SJSA1 (cell line): ENCODE measurements at regions not wholly inside any gene's neighbourhood (a gene's known extent, or its start where the extent isn't known, plus 50 kb on each side); places are given as distances from the start of the nearest gene placed in this dataset.

Experiments
- DNase-seq, 2 experiments: peaks; one replicate each; pipeline ENCODE4 v3.0.0-alpha.2; 2015 to 2020; ENCODE audit warnings: low spot score in 2 of 2, low read depth in 1 of 2
- H3K27ac ChIP-seq: fragments of 250-450 bp; sonication (Bioruptor Pico); 2 replicates; pipeline ENCODE4 v1.5.1; 2020; ENCODE audit warnings: mild to moderate bottlenecking, moderate library complexity
- H3K27me3 ChIP-seq: fragments of 250-450 bp; sonication (Bioruptor Pico); replicated peaks from 2 replicates; pipeline ENCODE4 v1.5.1; 2020; ENCODE audit warnings: mild to moderate bottlenecking, moderate library complexity
- H3K36me3 ChIP-seq: fragments of 250-450 bp; sonication (Bioruptor Pico); 2 replicates; pipeline ENCODE4 v1.5.1; 2020; ENCODE audit warnings: mild to moderate bottlenecking
- H3K4me1 ChIP-seq: fragments of 250-450 bp; sonication (Bioruptor Pico); replicated peaks from 2 replicates; pipeline ENCODE4 v1.6.1; 2021; ENCODE audit warnings: mild to moderate bottlenecking
- H3K4me3 ChIP-seq: fragments of 250-450 bp; sonication (Bioruptor Pico); 2 replicates; pipeline ENCODE4 v1.5.1; 2020; ENCODE audit warnings: mild to moderate bottlenecking
- H3K9me3 ChIP-seq: fragments of 250-450 bp; sonication (Bioruptor Pico); replicated peaks from 2 replicates; pipeline ENCODE4 v1.5.1; 2020; ENCODE audit warnings: mild to moderate bottlenecking

DNA sequence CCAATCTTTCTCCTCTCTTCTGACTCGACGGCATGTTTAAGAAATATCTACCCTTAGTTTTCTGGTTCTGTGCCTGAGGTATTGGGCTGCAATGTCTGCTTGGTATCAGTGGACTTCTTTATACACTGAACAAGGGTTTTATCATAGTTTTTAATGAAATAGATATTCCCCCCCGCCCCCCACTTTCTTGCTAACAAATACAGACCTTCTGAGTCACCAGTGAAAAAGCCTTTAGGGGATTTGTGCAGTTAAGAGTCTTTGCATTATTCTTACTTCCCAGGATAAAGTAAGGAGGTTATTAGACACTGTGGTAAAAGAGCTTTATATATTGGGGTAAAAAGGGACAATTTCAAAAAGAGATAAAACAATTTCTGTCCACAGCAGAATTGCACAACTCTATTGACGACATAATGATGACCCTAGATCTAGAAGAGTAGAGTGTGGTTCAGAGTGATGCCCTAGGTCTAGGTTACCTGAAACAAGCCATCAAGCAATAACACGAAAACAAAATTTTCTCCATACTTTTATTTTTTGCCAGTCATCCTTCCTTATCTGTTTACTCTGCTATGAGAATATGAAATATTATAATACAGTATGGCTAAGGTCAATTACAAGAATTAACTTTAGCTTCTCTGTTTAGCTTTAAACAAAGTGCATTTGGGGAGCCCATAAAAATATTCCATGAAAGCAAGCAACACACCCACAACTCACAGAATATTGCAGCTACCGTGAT, 110.7 kb downstream of the PLK2 start:
- Histone ChIP-seq H3K36me3 (no peaks in the 10 kb centered on the region), H3K27me3 (no peaks in the 10 kb centered on the region), H3K9me3 (no peaks in the 10 kb centered on the region), H3K27ac (no peak overlapping the region), H3K4me3 (no peak overlapping the region), H3K4me1 (no peaks in the 10 kb centered on the region)
- no peak for DNase-seq

DNA sequence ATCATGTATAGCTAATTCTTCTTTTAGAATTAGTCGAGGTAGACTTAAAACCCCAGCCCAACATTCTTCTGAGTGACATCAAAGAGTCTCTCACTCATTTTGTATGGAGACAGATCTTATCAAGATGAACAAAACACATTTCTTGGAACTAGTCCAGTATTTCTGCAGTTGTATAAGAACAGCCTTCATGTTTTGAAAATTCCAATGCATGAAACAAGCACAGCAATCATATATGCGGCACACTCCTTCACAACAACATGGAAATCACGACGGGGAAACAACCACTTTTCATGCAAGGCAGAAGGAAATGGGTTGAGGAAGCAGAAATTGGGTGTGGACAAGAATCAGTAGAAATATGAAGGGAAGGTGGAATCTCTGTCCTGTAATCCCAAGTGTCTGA, 113.8 kb downstream of the PLK2 start:
- H3K9me3 ChIP-seq: no peaks in the 10 kb centered on the region
- no peaks in the 10 kb centered on the region for H3K4me1 ChIP-seq
- no peak for DNase-seq
- no peak overlapping the region for H3K27ac ChIP-seq
- H3K27me3 ChIP-seq: no peaks in the 10 kb centered on the region
- H3K36me3 ChIP-seq: no peaks in the 10 kb centered on the region
- no peak overlapping the region for H3K4me3 ChIP-seq

DNA sequence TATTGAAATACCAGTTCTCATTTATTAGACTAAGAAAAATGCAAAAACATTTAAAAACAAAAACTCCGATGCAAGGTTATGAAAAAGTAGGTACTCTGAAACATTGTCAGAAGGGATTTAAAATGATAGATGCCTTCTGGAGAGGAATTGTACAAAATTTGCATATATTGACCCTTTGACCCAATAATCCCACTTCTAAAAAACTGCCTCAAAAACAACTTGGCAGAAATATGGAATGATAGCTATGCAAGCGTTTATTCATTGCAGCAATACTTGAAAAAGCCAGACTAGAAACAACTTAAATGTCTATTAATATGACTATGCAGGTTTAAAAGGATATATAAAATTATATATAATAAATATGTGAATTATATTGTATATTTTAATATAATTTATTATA, 118.4 kb downstream of the PLK2 start:
- Histone ChIP-seq H3K27me3 (no peaks in the 10 kb centered on the region), H3K36me3 (no peaks in the 10 kb centered on the region), H3K4me1 (no peaks in the 10 kb centered on the region), H3K27ac (no peak overlapping the region), H3K4me3 (no peak overlapping the region), H3K9me3 (no peaks in the 10 kb centered on the region)
- no peak for DNase-seq

DNA sequence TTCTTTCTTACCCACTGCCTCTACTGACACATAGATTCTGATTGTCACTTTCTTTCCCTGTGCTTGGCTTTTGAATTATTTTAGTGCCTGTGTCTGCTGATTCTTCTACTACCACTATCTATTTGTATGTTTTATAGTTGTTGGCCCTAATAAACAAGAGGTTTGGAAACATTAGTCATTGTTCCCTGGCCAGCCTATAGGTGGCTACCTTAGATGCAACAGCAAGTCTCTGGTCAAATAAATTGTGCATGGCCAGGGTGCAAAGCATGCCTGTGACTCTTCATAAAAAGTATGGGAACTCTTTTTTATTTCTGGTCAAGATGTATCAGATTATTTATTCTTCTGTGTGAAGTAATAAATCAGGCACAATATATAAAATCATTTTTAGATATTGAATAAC, 124.4 kb downstream of the PLK2 start:
- Histone ChIP-seq H3K36me3 (no peaks in the 10 kb centered on the region), H3K9me3 (no peaks in the 10 kb centered on the region), H3K27ac (no peak overlapping the region), H3K4me3 (no peak overlapping the region), H3K27me3 (no peaks in the 10 kb centered on the region), H3K4me1 (no peaks in the 10 kb centered on the region)
- no peak for DNase-seq

DNA sequence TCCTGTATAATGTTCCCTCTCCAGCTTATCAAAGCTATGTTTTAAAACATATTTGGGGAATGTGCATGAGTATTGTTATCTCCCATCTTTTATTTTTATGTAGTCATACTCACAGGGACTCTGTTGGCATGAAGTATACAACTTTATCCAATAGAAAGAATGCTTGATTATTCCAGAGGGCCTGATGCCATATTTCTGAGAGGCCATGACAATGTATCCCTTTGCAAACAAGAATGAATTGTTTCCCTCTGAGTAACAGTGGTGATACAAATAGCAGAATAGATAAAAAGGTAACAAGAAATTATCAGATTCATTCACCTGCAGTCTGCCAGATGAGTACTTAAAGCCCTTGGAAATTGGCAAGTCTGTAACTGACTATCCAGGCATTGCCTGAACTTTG, 125.9 kb downstream of the PLK2 start:
- Histone ChIP-seq H3K9me3 (no peaks in the 10 kb centered on the region), H3K27ac (no peak overlapping the region), H3K36me3 (no peaks in the 10 kb centered on the region), H3K4me3 (no peak overlapping the region), H3K27me3 (no peaks in the 10 kb centered on the region), H3K4me1 (no peaks in the 10 kb centered on the region)
- DNase-seq: no peak

DNA sequence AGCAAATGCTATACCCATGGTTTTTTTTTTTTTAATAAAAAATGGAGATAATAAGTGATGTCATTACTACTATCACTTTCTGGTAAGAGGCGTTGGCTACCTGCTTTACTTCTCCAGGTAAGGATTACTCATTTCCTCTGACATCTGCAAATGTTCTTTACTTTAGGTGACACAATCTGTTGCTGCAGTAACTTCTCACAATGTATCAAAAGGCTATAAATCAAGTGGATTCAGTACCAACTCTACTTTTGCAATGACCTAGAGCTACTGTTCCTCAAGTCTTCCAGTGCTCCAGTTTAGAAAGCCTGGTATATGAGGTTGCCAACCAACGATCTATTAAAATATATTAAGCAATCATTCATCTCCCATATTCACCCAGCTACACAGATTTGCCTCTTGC, 129.1 kb downstream of the PLK2 start:
- Histone ChIP-seq H3K27ac (no peak overlapping the region), H3K9me3 (no peaks in the 10 kb centered on the region), H3K36me3 (no peaks in the 10 kb centered on the region), H3K4me1 (no peaks in the 10 kb centered on the region), H3K27me3 (no peaks in the 10 kb centered on the region), H3K4me3 (no peak overlapping the region)
- no peak for DNase-seq

DNA sequence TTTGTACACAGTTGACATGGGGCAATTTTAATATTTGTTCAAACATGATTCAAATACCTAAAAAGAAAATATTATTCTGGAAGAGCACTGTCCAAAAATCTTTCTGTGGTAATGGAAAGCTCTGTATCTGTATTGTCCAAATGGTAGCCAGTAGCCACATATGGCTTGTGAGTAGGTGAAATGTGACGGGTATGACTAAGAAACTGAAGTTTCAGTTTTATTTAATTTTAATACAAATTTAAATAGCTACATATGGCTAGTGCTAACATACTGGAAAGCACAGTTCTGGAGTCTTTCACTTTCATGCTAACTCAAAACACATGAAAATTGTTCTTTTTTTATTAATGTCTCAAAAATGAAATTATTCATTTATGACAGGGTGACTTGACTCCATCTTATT, 132.6 kb downstream of the PLK2 start:
- no peak for DNase-seq
- no peaks in the 10 kb centered on the region for H3K27me3 ChIP-seq
- no peaks in the 10 kb centered on the region for H3K9me3 ChIP-seq
- no peaks in the 10 kb centered on the region for H3K36me3 ChIP-seq
- no peak overlapping the region for H3K27ac ChIP-seq
- H3K4me3 ChIP-seq: no peak overlapping the region
- peaks cover 8% of the 10 kb centered on the region for H3K4me1 ChIP-seq

DNA sequence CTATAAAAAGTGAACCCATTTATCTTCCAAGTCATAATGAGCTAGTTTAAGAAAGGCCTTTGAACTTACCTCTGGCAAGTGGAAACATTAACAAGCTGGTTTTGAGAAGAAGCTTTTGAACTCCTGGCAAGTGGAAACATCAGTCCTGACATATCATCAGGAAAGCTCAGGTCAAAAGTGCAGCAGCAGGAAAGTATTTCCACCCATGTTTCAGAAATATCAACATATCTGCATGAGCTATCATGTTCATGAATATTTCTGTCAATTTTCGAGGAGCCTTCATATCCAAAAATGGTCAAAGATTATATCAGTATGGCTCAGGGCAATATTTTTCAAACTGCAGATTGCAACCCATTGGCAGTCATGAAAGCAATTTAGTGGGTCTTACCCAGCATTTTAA, 133.9 kb downstream of the PLK2 start:
- Histone ChIP-seq H3K27me3 (no peaks in the 10 kb centered on the region), H3K36me3 (no peaks in the 10 kb centered on the region), H3K9me3 (no peaks in the 10 kb centered on the region), H3K27ac (no peak overlapping the region), H3K4me1 (peaks cover 14% of the 10 kb centered on the region), H3K4me3 (no peak overlapping the region)
- no peak for DNase-seq

DNA sequence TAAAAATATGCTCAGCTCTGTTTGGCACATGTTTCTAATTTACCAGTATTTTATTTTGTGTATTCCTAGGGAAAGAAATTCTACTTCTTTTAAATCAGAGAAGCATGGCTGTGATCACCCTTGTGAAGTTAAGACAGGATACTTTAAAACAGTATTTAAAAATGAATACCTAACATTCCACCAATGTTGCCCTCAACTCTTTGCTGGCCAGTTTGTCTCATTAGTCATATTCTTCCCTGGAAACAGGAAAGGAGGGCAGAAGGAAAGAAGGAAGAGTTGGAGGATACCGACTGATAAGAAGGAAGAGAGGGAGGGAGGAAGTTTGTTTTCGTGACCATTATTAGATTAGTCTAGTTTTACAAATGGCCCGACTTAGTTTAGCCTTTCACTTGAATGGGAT, 137.4 kb downstream of the PLK2 start:
- H3K36me3 ChIP-seq: no peaks in the 10 kb centered on the region
- no peak overlapping the region for H3K4me3 ChIP-seq
- DNase-seq: peak in 1 of 2 experiments; percentile 57
- no peaks in the 10 kb centered on the region for H3K27me3 ChIP-seq
- no peaks in the 10 kb centered on the region for H3K9me3 ChIP-seq
- peak overlapping the region; percentile 19; the same call in 1 of the 2 replicates for H3K27ac ChIP-seq
- peaks cover 14% of the 10 kb centered on the region for H3K4me1 ChIP-seq

DNA sequence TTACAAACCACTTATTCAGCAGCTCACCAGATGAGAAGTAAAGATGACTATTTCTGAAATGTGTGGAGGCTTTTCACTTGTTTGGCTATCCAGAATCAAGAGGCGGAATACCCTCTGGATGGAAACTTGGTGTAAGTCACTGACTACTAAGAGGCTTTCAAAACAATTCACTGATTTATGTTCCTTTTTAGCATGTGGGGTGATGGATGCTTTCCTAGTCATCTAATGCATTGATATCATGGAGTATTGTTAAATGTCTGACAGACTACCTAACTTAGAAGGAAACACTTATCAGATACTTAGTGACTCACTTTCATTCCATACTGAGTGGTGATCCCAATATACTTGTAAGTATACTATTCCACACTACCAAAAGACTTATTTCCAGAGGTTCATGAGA, 141.4 kb downstream of the PLK2 start:
- no peak overlapping the region for H3K4me3 ChIP-seq
- H3K27me3 ChIP-seq: no peaks in the 10 kb centered on the region
- DNase-seq: no peak
- H3K4me1 ChIP-seq: peaks cover 14% of the 10 kb centered on the region
- no peaks in the 10 kb centered on the region for H3K9me3 ChIP-seq
- no peaks in the 10 kb centered on the region for H3K36me3 ChIP-seq
- H3K27ac ChIP-seq: no peak overlapping the region

DNA sequence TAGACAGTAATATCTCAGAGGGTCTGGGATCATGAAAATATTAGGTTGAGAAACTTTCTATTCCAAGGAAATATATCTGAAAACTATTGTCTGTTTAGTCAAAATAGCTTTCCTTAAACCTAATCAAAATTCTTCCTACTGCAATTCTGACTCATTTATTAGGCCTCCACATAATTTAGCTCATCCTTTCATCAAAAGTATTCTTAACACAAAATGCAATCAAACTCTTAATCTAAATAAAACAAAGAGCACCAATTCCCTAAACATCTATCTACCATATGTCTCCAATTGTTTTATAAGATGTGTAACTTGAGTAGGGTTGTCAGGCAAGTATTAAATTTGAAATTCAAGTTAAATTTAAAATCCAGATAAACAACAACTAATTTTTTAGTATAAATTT, 142.1 kb downstream of the PLK2 start:
- Histone ChIP-seq H3K36me3 (no peaks in the 10 kb centered on the region), H3K4me3 (no peak overlapping the region), H3K27ac (no peak overlapping the region), H3K4me1 (peaks cover 11% of the 10 kb centered on the region), H3K27me3 (no peaks in the 10 kb centered on the region), H3K9me3 (no peaks in the 10 kb centered on the region)
- no peak for DNase-seq

DNA sequence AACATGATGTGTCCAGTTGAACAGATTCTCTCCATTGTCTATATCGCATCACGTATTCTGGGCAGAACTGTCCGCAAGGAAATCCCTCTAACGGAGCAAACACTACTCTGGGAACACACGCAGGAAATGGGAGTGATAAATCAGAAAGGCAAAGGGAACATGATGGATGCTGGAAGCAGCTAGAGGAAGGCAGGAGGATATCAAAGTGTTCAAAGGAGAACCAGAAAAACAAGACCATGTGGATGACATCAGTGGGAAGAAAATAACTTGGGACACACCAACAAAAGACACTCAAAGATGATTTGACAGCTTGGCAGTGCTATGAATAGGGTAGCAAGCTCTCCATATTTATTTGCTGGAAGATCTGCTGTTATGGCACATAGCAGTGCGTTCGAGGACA, 142.9 kb downstream of the PLK2 start:
- H3K36me3 ChIP-seq: no peaks in the 10 kb centered on the region
- H3K27ac ChIP-seq: no peak overlapping the region
- H3K9me3 ChIP-seq: no peaks in the 10 kb centered on the region
- H3K4me1 ChIP-seq: peaks cover 3% of the 10 kb centered on the region; the same call in 1 of the 2 replicates
- no peak overlapping the region for H3K4me3 ChIP-seq
- H3K27me3 ChIP-seq: no peaks in the 10 kb centered on the region
- DNase-seq: no peak

DNA sequence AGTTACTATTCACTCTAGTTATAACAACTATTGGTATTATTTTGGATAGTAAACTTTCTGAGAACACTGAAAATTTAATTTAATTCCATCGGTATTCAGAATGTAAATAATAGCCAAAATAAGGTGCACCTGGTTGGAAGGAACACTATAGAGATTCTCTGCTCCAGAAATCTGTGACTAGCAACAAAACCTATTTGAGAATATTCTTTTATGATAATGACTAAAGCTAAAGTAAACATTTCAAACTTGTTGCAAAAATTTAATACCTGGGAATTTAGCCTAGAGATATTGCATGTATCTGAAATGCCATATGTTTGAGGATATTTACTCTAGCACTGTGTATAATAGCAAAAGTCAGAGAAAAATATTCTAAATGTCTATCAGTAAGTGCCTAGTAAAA, 144.1 kb downstream of the PLK2 start:
- no peak for DNase-seq
- Histone ChIP-seq H3K4me3 (no peak overlapping the region), H3K27ac (no peak overlapping the region), H3K4me1 (no peaks in the 10 kb centered on the region), H3K9me3 (no peaks in the 10 kb centered on the region), H3K27me3 (no peaks in the 10 kb centered on the region), H3K36me3 (no peaks in the 10 kb centered on the region)

DNA sequence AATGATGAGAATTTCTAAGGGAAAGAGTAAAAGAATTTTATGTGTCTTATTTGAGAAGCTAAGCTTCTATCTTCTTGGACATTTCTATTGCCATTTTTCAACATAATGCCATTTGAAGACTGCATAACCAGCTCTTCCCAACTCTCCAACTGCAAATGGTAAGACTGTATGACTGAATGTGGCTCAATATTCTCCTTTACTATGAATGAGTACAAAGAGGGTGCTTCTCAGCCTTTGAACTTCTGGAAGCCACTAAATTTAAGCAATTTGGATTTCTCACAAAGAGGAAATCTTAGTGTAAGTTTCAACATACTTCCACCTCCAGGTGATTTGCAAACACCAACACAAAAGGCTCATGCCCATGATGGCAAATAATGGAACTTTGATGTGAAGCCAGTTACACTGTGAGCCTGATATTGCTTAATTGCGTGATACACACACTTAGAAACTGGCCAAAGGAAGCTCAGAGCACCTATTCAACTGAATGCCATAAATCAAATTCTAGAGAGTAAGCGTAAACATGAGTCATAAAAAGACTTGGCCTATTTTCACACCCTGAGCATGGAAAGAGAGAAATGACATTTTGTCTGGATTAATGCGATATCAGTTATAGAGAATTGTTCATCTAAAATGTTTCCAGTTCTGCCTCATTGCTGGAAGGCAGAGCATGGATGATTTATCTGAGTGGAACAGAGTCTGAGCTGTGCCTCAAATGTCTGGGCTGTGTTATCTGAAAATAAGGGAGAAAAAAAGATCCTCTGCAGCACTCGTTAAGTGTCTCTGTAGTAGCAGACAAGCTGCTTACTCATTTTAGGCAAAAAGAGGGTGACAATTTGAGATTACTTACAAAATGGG, 145.3 kb downstream of the PLK2 start:
- no peaks in the 10 kb centered on the region for H3K9me3 ChIP-seq
- H3K36me3 ChIP-seq: no peaks in the 10 kb centered on the region
- no peaks in the 10 kb centered on the region for H3K27me3 ChIP-seq
- H3K4me3 ChIP-seq: no peak overlapping the region
- H3K27ac ChIP-seq: no peak overlapping the region
- no peaks in the 10 kb centered on the region for H3K4me1 ChIP-seq
- no peak for DNase-seq
